ENCODE measurements at regions not wholly inside any gene's neighbourhood (a gene's known extent, or its start where the extent isn't known, plus 50 kb on each side); places are given as distances from the start of the nearest gene placed in this dataset.
"Not testable (repeated sequence)": the region's sequence is repeated elsewhere in the genome, so short reads cannot be mapped to it uniquely, and the experiment has no call there.

- H3K36me3 Mint-ChIP-seq (ENCODE audit: low read depth, unreplicated experiment); H3K4me1 Mint-ChIP-seq (ENCODE audit: unreplicated experiment); DNase-seq (ENCODE audit: low spot score); H3K4me3 Mint-ChIP-seq (ENCODE audit: unreplicated experiment); H3K9me3 Mint-ChIP-seq (ENCODE audit: unreplicated experiment); H3K27ac Mint-ChIP-seq (ENCODE audit: unreplicated experiment): not testable (repeated sequence)
- H3K27me3 Mint-ChIP-seq (ENCODE audit: unreplicated experiment), result peaks cover 13% of the 10 kb centered on the region
Observed at GRCh38 chr2:94600929-94601328, 270.3 kb upstream of the TEKT4 start.

GRCh38 chr2:94602466-94602865 is 268.8 kb upstream of the TEKT4 start:
- H3K4me3 Mint-ChIP-seq (ENCODE audit: unreplicated experiment), result no peak overlapping the region
- no peak for TF ChIP-seq CTCF (IDR thresholded peaks at IDR 0.05; ENCODE audit: unreplicated experiment)
- H3K36me3 Mint-ChIP-seq (ENCODE audit: low read depth, unreplicated experiment), result peaks cover 3% of the 10 kb centered on the region
- H3K4me1 Mint-ChIP-seq (ENCODE audit: unreplicated experiment), result no peaks in the 10 kb centered on the region
- DNase-seq (ENCODE audit: low spot score), result no peak
- peaks cover 8% of the 10 kb centered on the region for H3K9me3 Mint-ChIP-seq (ENCODE audit: unreplicated experiment)
- H3K27ac Mint-ChIP-seq (ENCODE audit: unreplicated experiment), result no peak overlapping the region
- peaks cover 17% of the 10 kb centered on the region for H3K27me3 Mint-ChIP-seq (ENCODE audit: unreplicated experiment)

- Mint-ChIP-seq H3K9me3 (ENCODE audit: unreplicated experiment) (no peaks in the 10 kb centered on the region), H3K27ac (ENCODE audit: unreplicated experiment) (no peak overlapping the region), H3K4me1 (ENCODE audit: unreplicated experiment) (no peaks in the 10 kb centered on the region), H3K36me3 (ENCODE audit: low read depth, unreplicated experiment) (no peaks in the 10 kb centered on the region), H3K27me3 (ENCODE audit: unreplicated experiment) (no peaks in the 10 kb centered on the region), H3K4me3 (ENCODE audit: unreplicated experiment) (no peak overlapping the region)
- DNase-seq (ENCODE audit: low spot score), result no peak
- TF ChIP-seq CTCF (IDR thresholded peaks at IDR 0.05; ENCODE audit: unreplicated experiment), result no peak
Observed at GRCh38 chr2:94622113-94622618, 249.1 kb upstream of the TEKT4 start.

GRCh38 chr2:94628953-94629352 is 242.3 kb upstream of the TEKT4 start:
- H3K9me3 Mint-ChIP-seq (ENCODE audit: unreplicated experiment); H3K27me3 Mint-ChIP-seq (ENCODE audit: unreplicated experiment); H3K27ac Mint-ChIP-seq (ENCODE audit: unreplicated experiment); H3K36me3 Mint-ChIP-seq (ENCODE audit: low read depth, unreplicated experiment); H3K4me3 Mint-ChIP-seq (ENCODE audit: unreplicated experiment); DNase-seq (ENCODE audit: low spot score); H3K4me1 Mint-ChIP-seq (ENCODE audit: unreplicated experiment): not testable (repeated sequence)

GRCh38 chr2:94641397-94641796 is 229.8 kb upstream of the TEKT4 start:
- not testable (repeated sequence) for H3K4me1 Mint-ChIP-seq (ENCODE audit: unreplicated experiment); H3K4me3 Mint-ChIP-seq (ENCODE audit: unreplicated experiment); H3K9me3 Mint-ChIP-seq (ENCODE audit: unreplicated experiment); H3K27me3 Mint-ChIP-seq (ENCODE audit: unreplicated experiment); DNase-seq (ENCODE audit: low spot score); H3K27ac Mint-ChIP-seq (ENCODE audit: unreplicated experiment); H3K36me3 Mint-ChIP-seq (ENCODE audit: low read depth, unreplicated experiment)

- not testable (repeated sequence) for DNase-seq (ENCODE audit: low spot score); H3K9me3 Mint-ChIP-seq (ENCODE audit: unreplicated experiment); H3K27ac Mint-ChIP-seq (ENCODE audit: unreplicated experiment); H3K4me3 Mint-ChIP-seq (ENCODE audit: unreplicated experiment); H3K36me3 Mint-ChIP-seq (ENCODE audit: low read depth, unreplicated experiment); H3K4me1 Mint-ChIP-seq (ENCODE audit: unreplicated experiment); H3K27me3 Mint-ChIP-seq (ENCODE audit: unreplicated experiment)
Observed at GRCh38 chr2:94652131-94652530, 219.1 kb upstream of the TEKT4 start.

GRCh38 chr2:94669858-94670257 is 201.4 kb upstream of the TEKT4 start:
- H3K27ac Mint-ChIP-seq (ENCODE audit: unreplicated experiment); H3K36me3 Mint-ChIP-seq (ENCODE audit: low read depth, unreplicated experiment); H3K4me3 Mint-ChIP-seq (ENCODE audit: unreplicated experiment); H3K9me3 Mint-ChIP-seq (ENCODE audit: unreplicated experiment); DNase-seq (ENCODE audit: low spot score); H3K4me1 Mint-ChIP-seq (ENCODE audit: unreplicated experiment); H3K27me3 Mint-ChIP-seq (ENCODE audit: unreplicated experiment): not testable (repeated sequence)

- H3K36me3 Mint-ChIP-seq (ENCODE audit: low read depth, unreplicated experiment); H3K27me3 Mint-ChIP-seq (ENCODE audit: unreplicated experiment); H3K9me3 Mint-ChIP-seq (ENCODE audit: unreplicated experiment); H3K4me1 Mint-ChIP-seq (ENCODE audit: unreplicated experiment); H3K27ac Mint-ChIP-seq (ENCODE audit: unreplicated experiment); DNase-seq (ENCODE audit: low spot score); H3K4me3 Mint-ChIP-seq (ENCODE audit: unreplicated experiment): not testable (repeated sequence)
Observed at GRCh38 chr2:94694236-94694635, 177.0 kb upstream of the TEKT4 start.

- not testable (repeated sequence) for H3K4me3 Mint-ChIP-seq (ENCODE audit: unreplicated experiment); DNase-seq (ENCODE audit: low spot score); H3K9me3 Mint-ChIP-seq (ENCODE audit: unreplicated experiment); H3K4me1 Mint-ChIP-seq (ENCODE audit: unreplicated experiment); H3K36me3 Mint-ChIP-seq (ENCODE audit: low read depth, unreplicated experiment); H3K27ac Mint-ChIP-seq (ENCODE audit: unreplicated experiment); H3K27me3 Mint-ChIP-seq (ENCODE audit: unreplicated experiment)
Observed at GRCh38 chr2:94708982-94709381, 162.2 kb upstream of the TEKT4 start.
